CD14-positive monocyte (primary cell): ENCODE measurements at regions not wholly inside any gene's neighbourhood (a gene's known extent, or its start where the extent isn't known, plus 50 kb on each side); places are given as distances from the start of the nearest gene placed in this dataset.
A peak's percentile ranks its signal among the peaks of the same experiment; 100 is the strongest.

Experiments
- DNase-seq, 3 donors: peaks; one replicate each; pipeline ENCODE4 v3.0.0-alpha.2; 2011 to 2022
- H2AFZ ChIP-seq: 2 replicates; pipeline ENCODE4 v1.6.0; 2012; ENCODE audit warnings: mild to moderate bottlenecking, low read depth, low read length, inconsistent platforms; ENCODE audit not compliant: insufficient read depth, poor library complexity, severe bottlenecking
- H3K27ac ChIP-seq, 2 donors: 1 replicate in 1 of 2; 2 replicates in 1 of 2; pipeline ENCODE4 v1.5.1; 2012 to 2013; ENCODE audit warnings: low read length in 2 of 2, control low read depth in 1 of 2, inconsistent platforms in 1 of 2, low read depth in 1 of 2, mild to moderate bottlenecking in 1 of 2
- H3K27me3 ChIP-seq, 2 donors: one replicate each; pipeline versions ENCODE4 v1.6.0 to v1.6.1; 2011 to 2013; ENCODE audit warnings: low read length in 2 of 2; ENCODE audit not compliant: control insufficient read depth in 2 of 2, insufficient read depth in 2 of 2
- H3K36me3 ChIP-seq, 2 donors: replicated peaks in 1 of 2; 1 replicate in 1 of 2; 2 replicates in 1 of 2; pipeline versions ENCODE4 v1.5.1 to v1.6.1; 2012 to 2013; ENCODE audit warnings: low read length in 2 of 2, control low read depth in 1 of 2, inconsistent platforms in 1 of 2, mild to moderate bottlenecking in 1 of 2; ENCODE audit not compliant: insufficient read depth in 2 of 2, control insufficient read depth in 1 of 2
- H3K4me1 ChIP-seq, 2 donors: 1 replicate in 1 of 2; 2 replicates in 1 of 2; pipeline versions ENCODE4 v1.5.1 to v1.6.1; 2012 to 2013; ENCODE audit warnings: low read length in 2 of 2, control low read depth in 1 of 2, inconsistent platforms in 1 of 2, mild to moderate bottlenecking in 1 of 2, moderate library complexity in 1 of 2; ENCODE audit not compliant: insufficient read depth in 2 of 2, control insufficient read depth in 1 of 2
- H3K4me2 ChIP-seq: replicated peaks from 2 replicates; pipeline ENCODE3; 2012; ENCODE audit warnings: low read length, moderate library complexity, mild to moderate bottlenecking; ENCODE audit not compliant: poor library complexity, severe bottlenecking; ENCODE audit errors: extremely low read depth
- H3K4me3 ChIP-seq, 3 experiments: fragments of 200-600 bp in 1 of 3; sonication (generic) in 1 of 3; replicated peaks in 1 of 3; 1 replicate in 2 of 3; 2 replicates in 1 of 3; pipeline ENCODE4 v1.5.1; 2011 to 2013; ENCODE audit warnings: low read length in 3 of 3, mild to moderate bottlenecking in 3 of 3, control low read depth in 2 of 3, low read depth in 2 of 3, inconsistent platforms in 1 of 3, moderate library complexity in 1 of 3
- H3K79me2 ChIP-seq: 2 replicates; pipeline ENCODE4 v1.6.0; 2012; ENCODE audit warnings: mild to moderate bottlenecking, control low read depth, inconsistent platforms, low read length, moderate library complexity; ENCODE audit not compliant: insufficient read depth
- H3K9ac ChIP-seq: 2 replicates; pipeline ENCODE4 v1.6.0; 2017; ENCODE audit warnings: low read length, mild to moderate bottlenecking; ENCODE audit not compliant: insufficient read depth, poor library complexity, severe bottlenecking
- H3K9me3 ChIP-seq, 2 donors: replicated peaks in 1 of 2; 1 replicate in 1 of 2; 2 replicates in 1 of 2; pipeline versions ENCODE4 v1.5.1 to v1.6.1; 2012 to 2013; ENCODE audit warnings: low read length in 2 of 2, control low read depth in 1 of 2; ENCODE audit not compliant: control insufficient read depth in 1 of 2, insufficient read depth in 1 of 2
- H4K20me1 ChIP-seq: 2 replicates; pipeline ENCODE4 v1.6.0; 2012; ENCODE audit warnings: mild to moderate bottlenecking, low read length, control low read depth, moderate library complexity; ENCODE audit not compliant: insufficient read depth
- H3K27ac Mint-ChIP-seq, 7 donors: one replicate each; pipeline ENCODE4 v1.8.0; 2020; ENCODE audit warnings: mild to moderate bottlenecking in 7 of 7, mixed read lengths in 7 of 7, moderate library complexity in 6 of 7, inconsistent platforms in 2 of 7
- H3K27me3 Mint-ChIP-seq, 3 donors: one replicate each; pipeline ENCODE4 v1.8.0; 2021 to 2022; ENCODE audit warnings: low read depth in 3 of 3, mild to moderate bottlenecking in 3 of 3, mixed read lengths in 3 of 3, moderate library complexity in 3 of 3, inconsistent platforms in 1 of 3
- H3K36me3 Mint-ChIP-seq, 2 donors: one replicate each; pipeline ENCODE4 v1.8.0; 2020; ENCODE audit warnings: mixed read lengths in 2 of 2, inconsistent platforms in 1 of 2, mild to moderate bottlenecking in 1 of 2
- H3K4me1 Mint-ChIP-seq: one replicate; pipeline ENCODE4 v1.8.0; 2020; ENCODE audit warnings: mild to moderate bottlenecking, mixed read lengths
- H3K4me3 Mint-ChIP-seq, 2 donors: one replicate each; pipeline ENCODE4 v1.8.0; 2020; ENCODE audit warnings: mild to moderate bottlenecking in 2 of 2, mixed read lengths in 2 of 2, moderate library complexity in 1 of 2
- H3K9me3 Mint-ChIP-seq, 7 donors: one replicate each; pipeline ENCODE4 v1.8.0; 2020 to 2022; ENCODE audit warnings: mixed read lengths in 7 of 7, mild to moderate bottlenecking in 6 of 7, moderate library complexity in 6 of 7, inconsistent platforms in 2 of 7
- WGBS: methylation state at CpG from one replicate; pipeline ENCODE4 v1.1.5; 2013; ENCODE audit warnings: missing lambda C conversion rate; ENCODE audit not compliant: insufficient coverage; 5-methylcytosine and 5-hydroxymethylcytosine counted together
- intact Hi-C, 2 donors: fragments of 100-400 bp; cut with micrococcal nuclease; formaldehyde crosslinking; loops; one replicate each; pipeline versions ENCODE4 v1.15.0 to v1.15.1; 2023
- TF ChIP-seq, protein P1 (sequence below): fragments of 200-600 bp; IDR thresholded peaks from one replicate; pipeline ENCODE4 v1.8.0; 2022; ENCODE audit warnings: antibody characterized with exemption, mild to moderate bottlenecking

DNA sequence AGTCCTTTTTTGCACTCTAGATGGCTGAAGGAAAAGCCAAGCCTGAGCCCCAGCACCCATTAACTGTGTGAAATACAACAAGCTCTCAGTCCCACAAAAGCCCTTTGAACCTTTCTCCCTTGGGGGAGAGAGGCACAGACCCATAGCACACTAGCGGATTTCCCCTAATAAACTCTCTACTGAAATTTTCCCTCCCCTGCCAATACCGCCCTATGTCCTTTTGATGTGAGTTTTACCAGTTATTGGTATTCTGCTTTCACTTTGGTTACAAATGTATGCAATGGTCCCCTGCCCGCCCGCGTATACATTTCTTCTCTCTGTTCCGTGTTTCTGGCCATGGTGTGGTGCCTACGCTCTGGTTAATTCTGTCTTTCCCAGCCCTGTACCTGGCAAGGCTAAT, 54.0 kb upstream of the MYO16 start:
- H3K9me3 Mint-ChIP-seq, result peaks cover 0 to 2% (median 0%) of the 10 kb centered on the region in 7 donors
- no peak overlapping the region for H3K27ac ChIP-seq
- 85% methylated on average over 5 of the region's 7 CpGs for WGBS
- H3K4me1 ChIP-seq, result no peaks in the 10 kb centered on the region
- peak overlapping the region in 1 of 7 donors; percentile 60 for H3K27ac Mint-ChIP-seq
- no peaks in the 10 kb centered on the region for H3K9me3 ChIP-seq
- H3K4me2 ChIP-seq, result no peak overlapping the region
- intact Hi-C loops, result no loop called here
- H3K9ac ChIP-seq, result no peak overlapping the region
- H3K36me3 ChIP-seq, result no peaks in the 10 kb centered on the region
- H3K27me3 Mint-ChIP-seq, result peaks cover 0 to 6% (median 3%) of the 10 kb centered on the region in 3 donors
- H3K27me3 ChIP-seq, result no peaks in the 10 kb centered on the region
- no peak for DNase-seq
- no peak overlapping the region for H2AFZ ChIP-seq
- no peaks in the 10 kb centered on the region for H3K4me1 Mint-ChIP-seq
- no peaks in the 10 kb centered on the region for H3K79me2 ChIP-seq
- H3K4me3 Mint-ChIP-seq, result no peak overlapping the region
- TF ChIP-seq, protein P1, sequence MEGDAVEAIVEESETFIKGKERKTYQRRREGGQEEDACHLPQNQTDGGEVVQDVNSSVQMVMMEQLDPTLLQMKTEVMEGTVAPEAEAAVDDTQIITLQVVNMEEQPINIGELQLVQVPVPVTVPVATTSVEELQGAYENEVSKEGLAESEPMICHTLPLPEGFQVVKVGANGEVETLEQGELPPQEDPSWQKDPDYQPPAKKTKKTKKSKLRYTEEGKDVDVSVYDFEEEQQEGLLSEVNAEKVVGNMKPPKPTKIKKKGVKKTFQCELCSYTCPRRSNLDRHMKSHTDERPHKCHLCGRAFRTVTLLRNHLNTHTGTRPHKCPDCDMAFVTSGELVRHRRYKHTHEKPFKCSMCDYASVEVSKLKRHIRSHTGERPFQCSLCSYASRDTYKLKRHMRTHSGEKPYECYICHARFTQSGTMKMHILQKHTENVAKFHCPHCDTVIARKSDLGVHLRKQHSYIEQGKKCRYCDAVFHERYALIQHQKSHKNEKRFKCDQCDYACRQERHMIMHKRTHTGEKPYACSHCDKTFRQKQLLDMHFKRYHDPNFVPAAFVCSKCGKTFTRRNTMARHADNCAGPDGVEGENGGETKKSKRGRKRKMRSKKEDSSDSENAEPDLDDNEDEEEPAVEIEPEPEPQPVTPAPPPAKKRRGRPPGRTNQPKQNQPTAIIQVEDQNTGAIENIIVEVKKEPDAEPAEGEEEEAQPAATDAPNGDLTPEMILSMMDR, result no peak
- H3K4me3 ChIP-seq, result no peak overlapping the region
- no peaks in the 10 kb centered on the region for H3K36me3 Mint-ChIP-seq
- H4K20me1 ChIP-seq, result no peaks in the 10 kb centered on the region
